Esophagus muscularis mucosa (tissue), 4 donors: ENCODE measurements at regions not wholly inside any gene's neighbourhood (a gene's known extent, or its start where the extent isn't known, plus 50 kb on each side); places are given as distances from the start of the nearest gene placed in this dataset.

ENCODE experiments used
- EP300 ChIP-seq: sonication (generic); formaldehyde crosslinking; IDR thresholded peaks from one replicate; pipeline ENCODE4 v1.6.1; 2017; ENCODE audit warnings: antibody characterized with exemption
- POLR2A ChIP-seq: fragments of 450-650 bp; IDR thresholded peaks from one replicate; pipeline ENCODE4 v1.6.1; 2017; ENCODE audit warnings: antibody characterized with exemption, moderate library complexity, mild to moderate bottlenecking, low read depth
- POLR2AphosphoS5 ChIP-seq, 2 donors: sonication (generic); formaldehyde crosslinking; IDR thresholded peaks; one replicate each; pipeline ENCODE4 v1.6.1; 2017; ENCODE audit warnings: antibody characterized with exemption in 2 of 2
- TF ChIP-seq, protein P1 (sequence below), 3 experiments: fragments of 200-600 bp in 2 of 3; fragments of 450-650 bp in 1 of 3; sonication (generic) in 2 of 3; IDR thresholded peaks; one replicate each; pipeline ENCODE4 v1.5.1; 2017 to 2019; ENCODE audit warnings: antibody characterized with exemption in 3 of 3, mild to moderate bottlenecking in 2 of 3, moderate library complexity in 1 of 3

DNA sequence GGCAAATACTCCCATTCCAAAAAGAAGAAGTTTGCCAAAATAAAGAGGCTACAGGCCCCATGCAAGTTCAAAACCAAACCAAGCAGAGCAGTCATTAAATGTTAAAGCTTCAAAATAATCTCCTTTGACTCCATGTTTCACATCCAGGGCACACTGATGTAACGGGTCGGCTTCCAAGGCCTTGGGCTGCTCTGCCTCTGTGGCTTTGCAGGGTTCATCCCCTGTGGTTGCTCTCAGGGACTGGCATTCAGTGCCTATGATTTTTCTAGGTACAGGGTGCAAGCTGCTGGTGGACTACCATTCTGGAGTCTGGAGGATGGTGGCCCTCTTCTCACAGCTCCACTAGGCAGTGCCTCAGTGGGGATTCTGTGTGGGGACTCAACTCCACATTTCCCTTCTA lies 971.6 kb upstream of the MBL2 start:
- no peak for TF ChIP-seq POLR2A
- TF ChIP-seq, protein P1, sequence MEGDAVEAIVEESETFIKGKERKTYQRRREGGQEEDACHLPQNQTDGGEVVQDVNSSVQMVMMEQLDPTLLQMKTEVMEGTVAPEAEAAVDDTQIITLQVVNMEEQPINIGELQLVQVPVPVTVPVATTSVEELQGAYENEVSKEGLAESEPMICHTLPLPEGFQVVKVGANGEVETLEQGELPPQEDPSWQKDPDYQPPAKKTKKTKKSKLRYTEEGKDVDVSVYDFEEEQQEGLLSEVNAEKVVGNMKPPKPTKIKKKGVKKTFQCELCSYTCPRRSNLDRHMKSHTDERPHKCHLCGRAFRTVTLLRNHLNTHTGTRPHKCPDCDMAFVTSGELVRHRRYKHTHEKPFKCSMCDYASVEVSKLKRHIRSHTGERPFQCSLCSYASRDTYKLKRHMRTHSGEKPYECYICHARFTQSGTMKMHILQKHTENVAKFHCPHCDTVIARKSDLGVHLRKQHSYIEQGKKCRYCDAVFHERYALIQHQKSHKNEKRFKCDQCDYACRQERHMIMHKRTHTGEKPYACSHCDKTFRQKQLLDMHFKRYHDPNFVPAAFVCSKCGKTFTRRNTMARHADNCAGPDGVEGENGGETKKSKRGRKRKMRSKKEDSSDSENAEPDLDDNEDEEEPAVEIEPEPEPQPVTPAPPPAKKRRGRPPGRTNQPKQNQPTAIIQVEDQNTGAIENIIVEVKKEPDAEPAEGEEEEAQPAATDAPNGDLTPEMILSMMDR (IDR thresholded peaks at IDR 0.05): no peak
- TF ChIP-seq EP300: no peak
- no peak for TF ChIP-seq POLR2AphosphoS5 (IDR thresholded peaks at IDR 0.05)
